Neural crest cell (in vitro differentiated cells): ENCODE measurements at regions not wholly inside any gene's neighbourhood (a gene's known extent, or its start where the extent isn't known, plus 50 kb on each side); places are given as distances from the start of the nearest gene placed in this dataset.

ENCODE experiments used
- DNase-seq: peaks from one replicate; pipeline ENCODE4 v3.0.0; 2021; ENCODE audit warnings: low read depth, mixed read lengths, low spot score
- H3K27ac Mint-ChIP-seq: one replicate; pipeline ENCODE4 v1.8.0; 2021; ENCODE audit warnings: mild to moderate bottlenecking, mixed read lengths; ENCODE audit not compliant: unreplicated experiment
- H3K27me3 Mint-ChIP-seq: 2 replicates; pipeline ENCODE4 v1.8.0; 2021; ENCODE audit warnings: low read depth, mild to moderate bottlenecking, mixed read lengths
- H3K36me3 Mint-ChIP-seq: 2 replicates; pipeline ENCODE4 v1.8.0; 2021; ENCODE audit warnings: low read depth, mild to moderate bottlenecking, mixed read lengths
- H3K4me1 Mint-ChIP-seq: 2 replicates; pipeline ENCODE4 v1.8.0; 2021; ENCODE audit warnings: mixed read lengths
- H3K4me3 Mint-ChIP-seq: one replicate; pipeline ENCODE4 v1.8.0; 2021; ENCODE audit warnings: mild to moderate bottlenecking, mixed read lengths
- H3K9me3 Mint-ChIP-seq: 2 replicates; pipeline ENCODE4 v1.8.0; 2021; ENCODE audit warnings: mixed read lengths
- CTCF ChIP-seq: fragments of 200-600 bp; sonication (generic); conservative IDR thresholded peaks from 2 replicates; pipeline ENCODE4 v1.5.0; 2021; ENCODE audit warnings: antibody characterized with exemption, mild to moderate bottlenecking

- no peaks in the 10 kb centered on the region for H3K27me3 Mint-ChIP-seq
Observed at GRCh38 chr6:113104541-113104940, 752.6 kb upstream of the MARCKS start.

GRCh38 chr6:113104951-113105350 lies 752.2 kb upstream of the MARCKS start:
- Mint-ChIP-seq H3K4me3 (no peak overlapping the region), H3K27ac (no peak overlapping the region), H3K27me3 (no peaks in the 10 kb centered on the region), H3K36me3 (peaks cover 11% of the 10 kb centered on the region), H3K4me1 (peaks cover 14% of the 10 kb centered on the region), H3K9me3 (peaks cover 16% of the 10 kb centered on the region)
- TF ChIP-seq CTCF = no peak
- DNase-seq = no peak

More at GRCh38 chr6:113104541-113104940, 752.6 kb upstream of the MARCKS start:
- Mint-ChIP-seq H3K9me3 (peaks cover 17% of the 10 kb centered on the region), H3K4me3 (no peak overlapping the region), H3K27ac (no peak overlapping the region), H3K4me1 (peaks cover 14% of the 10 kb centered on the region), H3K36me3 (peaks cover 11% of the 10 kb centered on the region)
- TF ChIP-seq CTCF = no peak
- DNase-seq = no peak

- Mint-ChIP-seq H3K27me3 (no peaks in the 10 kb centered on the region), H3K4me1 (peaks cover 20% of the 10 kb centered on the region), H3K27ac (no peak overlapping the region), H3K4me3 (no peak overlapping the region), H3K36me3 (peaks cover 16% of the 10 kb centered on the region), H3K9me3 (peaks cover 21% of the 10 kb centered on the region)
- no peak for DNase-seq
- TF ChIP-seq CTCF = no peak
Observed at GRCh38 chr6:113110211-113110610, 746.9 kb upstream of the MARCKS start.

GRCh38 chr6:113111550-113111949 lies 745.6 kb upstream of the MARCKS start:
- Mint-ChIP-seq H3K4me3 (no peak overlapping the region), H3K27ac (no peak overlapping the region), H3K27me3 (no peaks in the 10 kb centered on the region), H3K4me1 (peaks cover 20% of the 10 kb centered on the region), H3K36me3 (peaks cover 21% of the 10 kb centered on the region), H3K9me3 (peaks cover 17% of the 10 kb centered on the region)
- no peak for TF ChIP-seq CTCF
- no peak for DNase-seq

- TF ChIP-seq CTCF = no peak
- H3K4me3 Mint-ChIP-seq = no peak overlapping the region
- no peak overlapping the region for H3K27ac Mint-ChIP-seq
- H3K4me1 Mint-ChIP-seq = peaks cover 20% of the 10 kb centered on the region
- H3K9me3 Mint-ChIP-seq = peaks cover 17% of the 10 kb centered on the region
- DNase-seq = no peak
- H3K27me3 Mint-ChIP-seq = no peaks in the 10 kb centered on the region
- H3K36me3 Mint-ChIP-seq = peaks cover 27% of the 10 kb centered on the region
Observed at GRCh38 chr6:113112086-113112485, 745.1 kb upstream of the MARCKS start.

GRCh38 chr6:113115196-113115595 lies 741.9 kb upstream of the MARCKS start:
- H3K27ac Mint-ChIP-seq = no peak overlapping the region
- H3K36me3 Mint-ChIP-seq = peaks cover 37% of the 10 kb centered on the region
- no peak for DNase-seq
- no peak for TF ChIP-seq CTCF
- no peak overlapping the region for H3K4me3 Mint-ChIP-seq
- no peaks in the 10 kb centered on the region for H3K27me3 Mint-ChIP-seq
- H3K9me3 Mint-ChIP-seq = peaks cover 27% of the 10 kb centered on the region
- peaks cover 21% of the 10 kb centered on the region for H3K4me1 Mint-ChIP-seq
